OCI-LY7 (cell line): ENCODE measurements at regions not wholly inside any gene's neighbourhood (a gene's known extent, or its start where the extent isn't known, plus 50 kb on each side); places are given as distances from the start of the nearest gene placed in this dataset.

Experiments
- BruUV-seq: library from RNA; stranded (reverse); fragments of 400-500 nt; replicated peaks from 2 replicates; lab custom pipeline; 2021; lab: Mats Ljungman, UMichigan
- CTCF ChIA-PET: fragments of 300-600 bp; sonication (Branson Sonifier 250); formaldehyde crosslinking; loops from one replicate; lab custom pipeline; 2022; ENCODE audit warnings: antibody characterized with exemption; ENCODE audit not compliant: unreplicated experiment; lab: Charles Lee
- POLR2A ChIA-PET: fragments of 300-600 bp; sonication (Branson Sonifier 250); formaldehyde crosslinking; loops from one replicate; lab custom pipeline; 2022; ENCODE audit warnings: antibody characterized with exemption; lab: Charles Lee
- DNase-seq: peaks from one replicate; pipeline ENCODE4 v3.0.0-alpha.2; 2015; ENCODE audit warnings: low spot score
- H2AFZ ChIP-seq: fragments of 200-600 bp; sonication (generic), shearing (Covaris generic); 2 replicates; pipeline ENCODE4 v1.6.1; 2014; ENCODE audit warnings: mild to moderate bottlenecking, antibody characterized with exemption, low read length, moderate library complexity
- H3K27ac ChIP-seq: fragments of 200-600 bp; sonication (generic); 2 replicates; pipeline ENCODE4 v1.5.1; 2014; ENCODE audit warnings: mixed run types, low read depth, mild to moderate bottlenecking, moderate library complexity, low read length, inconsistent platforms; ENCODE audit not compliant: poor library complexity, severe bottlenecking
- H3K36me3 ChIP-seq: fragments of 200-600 bp; sonication (generic); 2 replicates; pipeline ENCODE4 v1.6.1; 2014; ENCODE audit warnings: mild to moderate bottlenecking, antibody characterized with exemption, low read length, moderate library complexity, mixed read lengths; ENCODE audit not compliant: insufficient read depth
- H3K4me1 ChIP-seq: fragments of 200-600 bp; sonication (generic); 2 replicates; pipeline ENCODE4 v1.5.1; 2014; ENCODE audit warnings: mild to moderate bottlenecking, low read length; ENCODE audit not compliant: insufficient read depth, poor library complexity, severe bottlenecking
- H3K4me2 ChIP-seq: fragments of 200-600 bp; sonication (generic); 2 replicates; pipeline ENCODE4 v1.6.1; 2014; ENCODE audit warnings: mild to moderate bottlenecking, low read length
- H3K4me3 ChIP-seq: fragments of 200-600 bp; sonication (generic); 2 replicates; pipeline ENCODE4 v1.5.1; 2014; ENCODE audit warnings: mild to moderate bottlenecking, low read depth, low read length; ENCODE audit not compliant: poor library complexity, severe bottlenecking
- H3K79me2 ChIP-seq: fragments of 200-600 bp; sonication (generic); 2 replicates; pipeline ENCODE4 v1.6.1; 2016; ENCODE audit warnings: low read depth, mild to moderate bottlenecking, low read length, moderate library complexity, mixed read lengths; ENCODE audit not compliant: insufficient read depth
- H3K9me2 ChIP-seq: fragments of 200-600 bp; sonication (generic); 2 replicates; pipeline ENCODE4 v1.6.1; 2016; ENCODE audit warnings: mild to moderate bottlenecking, low read length, mixed read lengths; ENCODE audit not compliant: insufficient read depth
- H3K9me3 ChIP-seq: fragments of 200-600 bp; sonication (generic); 2 replicates; pipeline ENCODE4 v1.6.1; 2014; ENCODE audit warnings: mild to moderate bottlenecking, mixed run types, low read length, mixed read lengths
- H4K20me1 ChIP-seq: fragments of 200-600 bp; sonication (generic); 2 replicates; pipeline ENCODE4 v1.6.1; 2014; ENCODE audit warnings: mild to moderate bottlenecking, antibody characterized with exemption, low read length, moderate library complexity, mixed read lengths; ENCODE audit not compliant: insufficient read depth
- EZH2phosphoT487 ChIP-seq: fragments of 200-600 bp; sonication (generic); IDR thresholded peaks from 2 replicates; pipeline ENCODE4 v1.6.1; 2018; ENCODE audit warnings: low read depth, borderline replicate concordance, mild to moderate bottlenecking, mixed run types, antibody characterized with exemption, low read length, moderate library complexity, mixed read lengths
- intact Hi-C: fragments of 100-400 bp; cut with micrococcal nuclease; formaldehyde crosslinking; loops from one replicate; pipeline ENCODE4 v1.10.0; 2022; ENCODE audit not compliant: unreplicated experiment
- TF ChIP-seq, protein P1 (sequence below): fragments of 200-600 bp; sonication (generic); conservative IDR thresholded peaks from 2 replicates; pipeline ENCODE4 v1.5.1; 2014; ENCODE audit warnings: mild to moderate bottlenecking, antibody characterized with exemption, low read length, moderate library complexity, mixed read lengths

DNA sequence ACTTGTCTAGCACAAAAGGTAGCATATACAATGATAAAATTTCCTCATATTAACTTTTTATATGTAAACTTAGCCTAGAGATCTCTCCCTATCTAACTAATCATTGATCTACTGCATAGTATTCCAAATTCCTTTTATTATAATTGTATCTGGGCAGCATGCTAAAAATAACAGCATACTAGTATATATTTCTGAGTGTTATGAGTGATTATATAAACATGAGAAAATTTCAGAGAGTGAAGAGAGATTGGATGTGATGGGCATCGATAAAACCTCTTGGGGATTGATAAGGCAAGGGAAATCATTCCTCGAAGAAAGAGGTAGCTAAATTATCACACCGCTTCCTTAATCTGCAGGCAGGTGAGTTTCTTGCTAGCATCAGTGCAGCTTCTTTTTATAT, 158.2 kb downstream of the HMHB1 start:
- no TSS peak for BruUV-seq
- no peak overlapping the region for H2AFZ ChIP-seq
- CTCF ChIA-PET: no interaction called here

DNA sequence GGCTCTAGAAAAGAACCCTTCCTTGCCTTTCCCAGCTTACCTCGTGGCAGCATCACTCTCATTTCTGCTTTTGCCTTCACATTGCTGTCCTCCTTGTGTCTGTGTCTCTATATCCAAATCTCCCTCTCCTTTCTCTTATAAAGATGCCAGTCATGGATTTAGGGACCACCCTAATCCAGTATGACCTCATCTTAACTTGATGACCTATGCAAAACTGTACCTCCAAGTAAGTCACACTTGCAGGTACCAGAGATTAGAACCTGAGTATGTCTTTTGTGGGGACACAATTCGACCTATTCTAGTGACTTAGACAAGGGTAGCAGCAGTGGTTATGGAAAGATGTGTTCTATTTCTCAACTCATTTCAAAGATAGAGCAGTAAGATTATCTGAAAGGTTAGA, 160.1 kb downstream of the HMHB1 start:
- Histone ChIP-seq H3K9me3 (no peaks in the 10 kb centered on the region), H3K27ac (no peak overlapping the region), H3K4me1 (no peaks in the 10 kb centered on the region), H3K4me3 (no peak overlapping the region), H3K4me2 (no peak overlapping the region), H3K36me3 (no peaks in the 10 kb centered on the region), H3K9me2 (no peaks in the 10 kb centered on the region), H3K79me2 (no peaks in the 10 kb centered on the region), H4K20me1 (no peaks in the 10 kb centered on the region), H2AFZ (no peak overlapping the region)
- ChIA-PET POLR2A (interaction anchor here (0.6 kb wide), 1 partner anchor 10 kb away, joined by 3 read pairs; no protein-coding TSS in a partner anchor), CTCF (no interaction called here)
- no peak for DNase-seq
- intact Hi-C loops: no loop called here
- TF ChIP-seq, protein P1, sequence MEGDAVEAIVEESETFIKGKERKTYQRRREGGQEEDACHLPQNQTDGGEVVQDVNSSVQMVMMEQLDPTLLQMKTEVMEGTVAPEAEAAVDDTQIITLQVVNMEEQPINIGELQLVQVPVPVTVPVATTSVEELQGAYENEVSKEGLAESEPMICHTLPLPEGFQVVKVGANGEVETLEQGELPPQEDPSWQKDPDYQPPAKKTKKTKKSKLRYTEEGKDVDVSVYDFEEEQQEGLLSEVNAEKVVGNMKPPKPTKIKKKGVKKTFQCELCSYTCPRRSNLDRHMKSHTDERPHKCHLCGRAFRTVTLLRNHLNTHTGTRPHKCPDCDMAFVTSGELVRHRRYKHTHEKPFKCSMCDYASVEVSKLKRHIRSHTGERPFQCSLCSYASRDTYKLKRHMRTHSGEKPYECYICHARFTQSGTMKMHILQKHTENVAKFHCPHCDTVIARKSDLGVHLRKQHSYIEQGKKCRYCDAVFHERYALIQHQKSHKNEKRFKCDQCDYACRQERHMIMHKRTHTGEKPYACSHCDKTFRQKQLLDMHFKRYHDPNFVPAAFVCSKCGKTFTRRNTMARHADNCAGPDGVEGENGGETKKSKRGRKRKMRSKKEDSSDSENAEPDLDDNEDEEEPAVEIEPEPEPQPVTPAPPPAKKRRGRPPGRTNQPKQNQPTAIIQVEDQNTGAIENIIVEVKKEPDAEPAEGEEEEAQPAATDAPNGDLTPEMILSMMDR: no peak
- no peak for TF ChIP-seq EZH2phosphoT487
- no TSS peak for BruUV-seq

More for the DNA sequence above, 158.2 kb downstream of the HMHB1 start:
- H3K4me3 ChIP-seq: no peak overlapping the region
- H3K79me2 ChIP-seq: no peaks in the 10 kb centered on the region
- no peaks in the 10 kb centered on the region for H3K36me3 ChIP-seq
- no peaks in the 10 kb centered on the region for H4K20me1 ChIP-seq
- H3K9me3 ChIP-seq: no peaks in the 10 kb centered on the region
- DNase-seq: no peak
- no peaks in the 10 kb centered on the region; the same call in 1 of the 2 replicates for H3K9me2 ChIP-seq
- intact Hi-C loops: no loop called here
- H3K4me2 ChIP-seq: no peak overlapping the region
- H3K27ac ChIP-seq: no peak overlapping the region
- TF ChIP-seq, protein P1: no peak
- TF ChIP-seq EZH2phosphoT487: no peak
- no peaks in the 10 kb centered on the region for H3K4me1 ChIP-seq
- POLR2A ChIA-PET: interaction anchor here (0.7 kb wide), 1 partner anchor 9 kb away, joined by 4 read pairs; no protein-coding TSS in a partner anchor

DNA sequence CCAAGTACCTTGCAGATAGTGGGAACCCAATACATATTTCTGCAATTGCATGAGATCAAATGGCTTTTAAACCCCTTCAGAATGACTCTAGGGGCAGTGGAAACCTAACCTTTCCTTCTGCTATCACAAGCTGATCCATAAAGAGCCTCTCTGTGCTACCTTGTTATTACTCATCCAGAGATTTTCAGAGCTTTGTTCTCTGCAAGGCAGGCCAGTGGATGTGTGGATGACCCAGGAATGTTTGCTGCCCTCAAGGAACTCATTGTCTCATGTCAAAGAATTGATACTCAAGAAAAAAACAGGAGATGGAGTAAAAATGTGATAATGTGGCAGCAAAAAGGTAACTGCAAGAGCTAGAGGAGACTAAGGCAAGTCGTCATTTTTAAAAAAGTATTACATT, 164.1 kb downstream of the HMHB1 start:
- H4K20me1 ChIP-seq: no peaks in the 10 kb centered on the region
- no peak for TF ChIP-seq EZH2phosphoT487
- TF ChIP-seq, protein P1: no peak
- no peak for DNase-seq
- H3K36me3 ChIP-seq: no peaks in the 10 kb centered on the region
- no peak overlapping the region for H3K4me3 ChIP-seq
- H3K9me3 ChIP-seq: no peaks in the 10 kb centered on the region
- intact Hi-C loops: no loop called here
- no peaks in the 10 kb centered on the region for H3K4me1 ChIP-seq
- POLR2A ChIA-PET: no interaction called here
- no peaks in the 10 kb centered on the region for H3K9me2 ChIP-seq
- no peak overlapping the region for H3K4me2 ChIP-seq
- no peak overlapping the region for H2AFZ ChIP-seq
- CTCF ChIA-PET: no interaction called here
- BruUV-seq: no TSS peak
- no peak overlapping the region for H3K27ac ChIP-seq
- no peaks in the 10 kb centered on the region for H3K79me2 ChIP-seq
